Activated T-helper 17 cell treated with anti-CD3 and anti-CD28 coated beads, Interleukin-2, amount 50 U/mL, for 72 hours (primary cell): ENCODE measurements at regions not wholly inside any gene's neighbourhood (a gene's known extent, or its start where the extent isn't known, plus 50 kb on each side); places are given as distances from the start of the nearest gene placed in this dataset.

Source experiments
- ATAC-seq: fragments of 150-1000 bp; cut with Tn5 transposase; replicated peaks from 2 replicates; pipeline ENCODE4 v1.10.0; 2021; ENCODE audit warnings: mild to moderate bottlenecking, moderate library complexity
- H3K27ac Mint-ChIP-seq: one replicate; pipeline ENCODE4 v1.8.0; 2022; ENCODE audit warnings: mixed read lengths
- H3K27me3 Mint-ChIP-seq: one replicate; pipeline ENCODE4 v1.8.0; 2022; ENCODE audit warnings: mixed read lengths
- H3K36me3 Mint-ChIP-seq: one replicate; pipeline ENCODE4 v1.8.0; 2022; ENCODE audit warnings: low read depth, mild to moderate bottlenecking, mixed read lengths
- H3K4me1 Mint-ChIP-seq: one replicate; pipeline ENCODE4 v1.8.0; 2022; ENCODE audit warnings: mixed read lengths
- H3K4me3 Mint-ChIP-seq: one replicate; pipeline ENCODE4 v1.8.0; 2022; ENCODE audit warnings: mild to moderate bottlenecking, mixed read lengths
- H3K9me3 Mint-ChIP-seq: one replicate; pipeline ENCODE4 v1.8.0; 2022; ENCODE audit warnings: mixed read lengths

DNA sequence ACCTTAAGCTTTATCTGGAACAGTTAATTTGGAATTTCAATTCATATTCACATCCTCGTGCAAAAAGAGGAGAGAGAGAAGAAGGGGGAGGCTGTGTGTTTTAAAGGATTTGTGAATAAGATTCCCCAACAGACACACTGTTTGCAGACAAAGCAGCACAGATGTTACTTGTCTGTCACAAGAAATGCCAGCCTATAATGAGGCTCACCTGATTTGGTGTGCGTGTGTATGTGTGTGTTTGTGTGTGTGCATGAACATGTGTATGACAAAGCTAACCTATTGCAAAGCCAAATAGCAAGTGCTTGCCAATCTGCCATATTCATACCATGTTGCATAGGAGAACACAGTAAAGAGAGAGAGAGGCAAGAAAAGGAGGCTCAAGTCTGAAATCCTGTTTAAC is 361.6 kb upstream of the NOVA1 start:
- Mint-ChIP-seq H3K36me3 (no peaks in the 10 kb centered on the region), H3K27ac (no peak overlapping the region), H3K4me1 (no peaks in the 10 kb centered on the region), H3K4me3 (no peak overlapping the region), H3K9me3 (peaks cover 15% of the 10 kb centered on the region), H3K27me3 (no peaks in the 10 kb centered on the region)
- ATAC-seq, result no peak

DNA sequence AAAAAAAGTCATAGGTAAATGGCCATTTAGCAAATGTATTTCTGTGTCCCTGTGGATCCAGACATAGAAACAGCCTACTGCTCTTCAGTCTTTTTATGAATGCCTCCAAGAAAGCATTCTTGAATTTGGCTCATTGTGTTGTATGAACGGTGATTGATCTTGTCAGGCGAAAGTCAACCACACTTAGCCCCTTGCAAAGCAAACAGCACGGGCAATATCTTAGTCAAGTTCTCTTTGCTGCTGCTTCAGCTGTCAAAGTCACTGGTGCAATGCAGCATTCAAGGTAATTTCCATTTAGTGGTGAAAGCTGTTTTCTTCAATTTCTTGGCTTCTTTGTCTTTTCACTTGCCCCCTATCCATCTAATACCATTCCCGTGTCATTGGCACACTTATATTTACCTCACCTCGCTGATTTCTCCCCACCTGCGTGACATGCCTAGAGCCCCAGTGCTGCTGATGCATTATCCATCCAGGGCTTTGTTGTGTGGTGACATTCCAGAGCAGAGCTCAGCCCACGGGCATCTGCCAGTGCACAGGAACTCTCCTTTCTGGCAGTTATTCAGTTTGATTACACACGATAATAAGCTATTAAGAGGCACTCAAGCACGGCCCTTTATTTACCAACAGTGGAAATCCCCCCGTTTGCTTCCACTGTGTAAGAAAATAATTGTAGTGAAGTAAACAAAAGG is 362.3 kb upstream of the NOVA1 start:
- Mint-ChIP-seq H3K27ac (no peak overlapping the region), H3K36me3 (no peaks in the 10 kb centered on the region), H3K27me3 (no peaks in the 10 kb centered on the region), H3K4me1 (no peaks in the 10 kb centered on the region), H3K4me3 (no peak overlapping the region), H3K9me3 (peaks cover 18% of the 10 kb centered on the region)
- no peak for ATAC-seq

DNA sequence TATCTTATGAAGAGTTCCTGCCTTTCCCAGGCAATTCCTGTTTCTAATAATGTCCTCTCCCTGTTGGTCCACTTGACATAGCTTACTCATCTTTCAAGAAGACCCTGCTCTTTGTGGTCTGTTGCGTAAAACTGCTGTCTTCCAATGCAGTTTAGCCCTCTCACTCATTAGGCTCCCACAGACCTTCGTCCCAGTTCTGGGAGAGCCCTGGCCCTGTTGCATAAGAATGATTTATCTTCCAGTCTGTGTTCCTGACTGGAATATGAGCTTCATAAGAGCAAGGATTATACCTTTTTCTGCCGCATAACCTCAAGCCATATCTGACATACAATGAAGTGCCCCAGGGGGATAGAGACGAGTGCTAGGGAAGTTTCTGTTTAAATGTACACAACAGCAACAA is 365.9 kb upstream of the NOVA1 start:
- no peak overlapping the region for H3K4me3 Mint-ChIP-seq
- no peaks in the 10 kb centered on the region for H3K27me3 Mint-ChIP-seq
- H3K27ac Mint-ChIP-seq, result no peak overlapping the region
- ATAC-seq, result no peak
- peaks cover 12% of the 10 kb centered on the region for H3K9me3 Mint-ChIP-seq
- H3K4me1 Mint-ChIP-seq, result no peaks in the 10 kb centered on the region
- H3K36me3 Mint-ChIP-seq, result no peaks in the 10 kb centered on the region

DNA sequence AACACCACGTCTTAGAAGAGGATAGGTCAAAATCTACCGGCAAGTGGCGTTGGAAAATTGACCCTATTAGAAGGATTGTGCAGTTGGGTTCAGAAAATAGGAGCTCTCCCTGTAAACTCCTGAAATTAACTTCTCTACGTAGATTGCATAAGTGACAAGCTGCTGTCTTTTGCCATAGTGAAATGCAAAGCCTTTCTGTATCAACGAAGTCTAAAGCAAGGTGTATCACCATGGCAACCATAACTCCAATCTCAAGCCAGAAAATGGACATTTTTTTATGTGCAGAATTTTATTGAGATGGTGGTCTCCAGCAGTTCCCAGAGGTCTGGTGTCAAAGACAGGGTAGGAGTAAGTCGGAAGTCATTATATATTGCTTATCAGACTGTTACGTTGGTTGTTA is 367.7 kb upstream of the NOVA1 start:
- no peak overlapping the region for H3K27ac Mint-ChIP-seq
- no peak overlapping the region for H3K4me3 Mint-ChIP-seq
- no peaks in the 10 kb centered on the region for H3K36me3 Mint-ChIP-seq
- no peaks in the 10 kb centered on the region for H3K4me1 Mint-ChIP-seq
- H3K27me3 Mint-ChIP-seq, result no peaks in the 10 kb centered on the region
- H3K9me3 Mint-ChIP-seq, result peaks cover 17% of the 10 kb centered on the region
- no peak for ATAC-seq

DNA sequence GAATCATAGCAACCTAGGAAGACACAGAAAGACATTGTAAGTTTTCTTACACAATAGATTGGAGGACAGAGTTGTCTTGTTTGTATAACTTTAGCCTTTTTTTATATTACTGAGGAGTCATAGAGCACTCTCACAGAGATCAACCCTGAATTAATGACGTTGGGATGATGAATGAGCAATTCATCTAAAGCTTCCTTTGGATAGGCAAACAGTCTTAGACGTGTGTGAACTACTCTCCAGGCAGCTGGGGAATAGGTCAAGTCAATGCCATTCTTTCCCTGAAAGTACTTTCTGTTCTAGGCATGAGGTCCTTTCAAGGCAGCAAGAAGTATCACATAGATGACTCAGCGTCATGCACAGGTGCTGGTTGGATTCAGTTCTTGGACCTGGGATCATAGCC is 369.1 kb upstream of the NOVA1 start:
- Mint-ChIP-seq H3K4me1 (no peaks in the 10 kb centered on the region), H3K4me3 (no peak overlapping the region), H3K27me3 (no peaks in the 10 kb centered on the region), H3K27ac (no peak overlapping the region), H3K9me3 (peaks cover 17% of the 10 kb centered on the region), H3K36me3 (no peaks in the 10 kb centered on the region)
- no peak for ATAC-seq

DNA sequence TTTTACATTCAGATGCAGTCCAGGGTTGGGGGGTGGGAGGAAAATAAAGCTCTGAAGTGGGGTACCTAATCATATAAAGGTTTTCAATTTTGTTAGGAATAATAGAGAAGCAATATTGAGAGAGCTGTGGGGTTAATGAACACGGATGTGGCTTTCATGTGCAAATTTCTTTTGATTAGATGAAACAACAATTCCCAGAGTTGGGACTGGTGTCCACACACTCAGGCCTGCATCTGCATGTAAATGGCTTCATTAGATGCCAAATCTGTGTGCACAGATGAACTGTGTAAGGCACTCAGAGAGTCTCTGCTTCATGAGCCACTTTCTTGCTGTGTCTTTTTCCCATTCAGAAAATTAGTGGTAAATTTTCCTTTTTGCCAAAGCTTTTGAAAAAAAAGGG is 377.1 kb upstream of the NOVA1 start:
- Mint-ChIP-seq H3K27ac (no peak overlapping the region), H3K4me3 (no peak overlapping the region), H3K36me3 (no peaks in the 10 kb centered on the region), H3K9me3 (peaks cover 4% of the 10 kb centered on the region), H3K27me3 (no peaks in the 10 kb centered on the region), H3K4me1 (no peaks in the 10 kb centered on the region)
- ATAC-seq, result no peak

DNA sequence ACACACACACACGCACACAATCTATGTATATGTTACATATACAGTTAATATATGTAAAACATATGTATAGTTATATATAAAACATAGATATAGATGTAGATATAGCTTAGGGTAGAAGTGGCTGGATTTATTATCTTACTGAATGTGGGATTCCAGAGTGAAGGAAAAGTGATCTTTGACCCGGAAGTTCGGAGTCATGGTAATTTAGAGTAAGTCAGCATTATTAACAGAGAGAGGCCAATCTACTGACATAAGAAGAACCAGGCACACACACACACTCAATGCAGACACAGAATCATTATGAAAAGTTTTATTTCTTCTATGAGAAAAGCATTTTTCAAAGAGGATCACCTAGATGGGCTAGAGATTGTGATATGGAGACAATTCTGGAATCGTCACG is 384.2 kb upstream of the NOVA1 start:
- Mint-ChIP-seq H3K27me3 (no peaks in the 10 kb centered on the region), H3K36me3 (no peaks in the 10 kb centered on the region), H3K27ac (no peak overlapping the region), H3K4me3 (no peak overlapping the region), H3K9me3 (peaks cover 18% of the 10 kb centered on the region), H3K4me1 (no peaks in the 10 kb centered on the region)
- no peak for ATAC-seq

DNA sequence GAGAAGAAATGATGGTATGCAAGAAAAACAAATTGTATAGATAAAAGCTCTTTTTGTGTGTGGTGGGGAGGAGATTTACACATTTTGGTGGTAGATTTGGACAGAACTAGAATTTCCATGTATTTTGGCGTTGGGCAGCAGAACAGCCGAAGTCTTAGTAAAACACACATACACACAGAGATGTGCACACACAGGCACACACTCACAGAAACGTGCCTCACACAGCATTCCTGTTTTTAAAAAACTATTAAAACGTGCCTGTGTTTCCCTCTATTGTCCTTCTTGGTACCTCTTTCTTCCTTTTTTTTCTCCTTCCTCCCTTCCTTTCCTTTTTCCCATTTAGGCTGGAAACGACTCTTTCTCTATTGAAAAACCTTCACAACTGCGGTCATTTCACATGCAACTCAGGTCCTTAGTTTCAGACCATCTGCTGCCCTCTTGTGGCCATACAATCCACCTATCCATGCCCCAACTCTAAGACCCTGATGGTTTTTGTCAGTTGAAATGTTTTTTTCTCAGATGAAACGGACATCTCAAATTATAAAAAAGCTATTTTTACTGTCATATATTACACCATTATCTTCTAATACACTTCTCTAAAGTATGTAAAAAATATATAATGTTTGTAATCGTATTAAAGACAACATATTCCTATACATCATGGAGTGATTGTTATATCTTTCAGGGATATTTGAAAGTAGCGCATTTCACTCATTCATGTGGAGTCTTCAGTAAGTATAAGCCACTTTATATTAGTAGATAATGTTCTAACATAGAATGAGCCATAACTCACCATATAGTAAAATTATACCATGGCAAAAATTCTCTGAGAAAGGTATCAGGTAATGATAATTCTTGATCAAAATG is 386.7 kb upstream of the NOVA1 start:
- no peak overlapping the region for H3K4me3 Mint-ChIP-seq
- no peaks in the 10 kb centered on the region for H3K36me3 Mint-ChIP-seq
- no peak overlapping the region for H3K27ac Mint-ChIP-seq
- no peaks in the 10 kb centered on the region for H3K27me3 Mint-ChIP-seq
- no peaks in the 10 kb centered on the region for H3K4me1 Mint-ChIP-seq
- H3K9me3 Mint-ChIP-seq, result peaks cover 32% of the 10 kb centered on the region
- ATAC-seq, result no peak

DNA sequence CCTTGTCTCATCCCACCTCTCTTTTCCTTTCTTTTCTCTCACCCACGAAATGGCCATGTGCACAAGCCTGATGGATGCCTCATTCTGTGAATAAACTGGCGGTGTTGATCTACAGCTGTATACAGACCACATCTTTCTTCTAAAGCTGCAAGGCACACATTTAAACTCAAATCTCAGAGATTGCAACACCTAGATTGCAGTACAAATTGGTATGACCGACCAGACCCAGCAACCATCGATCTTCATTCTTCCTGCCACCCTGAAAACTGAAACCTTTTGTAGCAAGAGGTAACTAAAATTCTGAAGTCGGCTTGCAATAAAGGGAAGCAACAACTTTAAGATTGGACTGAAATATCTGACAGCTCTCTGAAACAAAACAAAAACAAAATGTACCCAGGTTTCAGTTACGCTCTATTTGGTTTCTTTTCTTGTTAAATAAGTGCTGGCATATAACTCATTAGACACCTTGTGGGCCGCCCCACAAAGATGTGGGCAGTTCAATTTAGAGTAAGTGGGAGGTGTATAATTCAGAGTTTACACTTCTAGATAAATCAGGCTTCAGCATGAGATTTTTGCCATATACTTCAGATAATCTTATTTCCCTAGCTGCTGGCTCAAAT is 390.0 kb upstream of the NOVA1 start:
- peaks cover 25% of the 10 kb centered on the region for H3K9me3 Mint-ChIP-seq
- H3K4me3 Mint-ChIP-seq, result no peak overlapping the region
- no peak for ATAC-seq
- H3K4me1 Mint-ChIP-seq, result no peaks in the 10 kb centered on the region
- H3K27ac Mint-ChIP-seq, result no peak overlapping the region
- H3K36me3 Mint-ChIP-seq, result no peaks in the 10 kb centered on the region
- no peaks in the 10 kb centered on the region for H3K27me3 Mint-ChIP-seq

DNA sequence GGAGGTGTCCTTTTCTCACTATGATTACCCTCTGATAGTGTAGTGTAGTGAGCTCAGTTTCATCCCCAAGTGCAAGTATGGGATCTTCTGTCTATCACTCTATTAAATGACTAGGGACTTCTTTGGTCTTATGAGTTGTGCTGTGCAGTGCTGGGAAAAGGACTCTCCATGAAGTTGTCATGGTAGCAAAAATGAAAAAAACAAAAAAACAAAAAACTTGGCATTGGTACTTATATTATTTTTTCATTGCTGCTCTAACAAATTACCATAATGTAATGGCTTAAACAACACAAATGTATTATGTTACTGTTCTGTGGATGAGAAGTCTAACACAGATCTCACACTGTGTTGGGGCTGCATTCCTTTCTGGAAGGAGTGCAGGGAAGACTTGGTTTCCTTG is 393.1 kb upstream of the NOVA1 start:
- H3K27me3 Mint-ChIP-seq, result no peaks in the 10 kb centered on the region
- no peak overlapping the region for H3K27ac Mint-ChIP-seq
- H3K36me3 Mint-ChIP-seq, result no peaks in the 10 kb centered on the region
- H3K4me1 Mint-ChIP-seq, result no peaks in the 10 kb centered on the region
- no peak overlapping the region for H3K4me3 Mint-ChIP-seq
- ATAC-seq, result no peak
- H3K9me3 Mint-ChIP-seq, result peaks cover 29% of the 10 kb centered on the region

DNA sequence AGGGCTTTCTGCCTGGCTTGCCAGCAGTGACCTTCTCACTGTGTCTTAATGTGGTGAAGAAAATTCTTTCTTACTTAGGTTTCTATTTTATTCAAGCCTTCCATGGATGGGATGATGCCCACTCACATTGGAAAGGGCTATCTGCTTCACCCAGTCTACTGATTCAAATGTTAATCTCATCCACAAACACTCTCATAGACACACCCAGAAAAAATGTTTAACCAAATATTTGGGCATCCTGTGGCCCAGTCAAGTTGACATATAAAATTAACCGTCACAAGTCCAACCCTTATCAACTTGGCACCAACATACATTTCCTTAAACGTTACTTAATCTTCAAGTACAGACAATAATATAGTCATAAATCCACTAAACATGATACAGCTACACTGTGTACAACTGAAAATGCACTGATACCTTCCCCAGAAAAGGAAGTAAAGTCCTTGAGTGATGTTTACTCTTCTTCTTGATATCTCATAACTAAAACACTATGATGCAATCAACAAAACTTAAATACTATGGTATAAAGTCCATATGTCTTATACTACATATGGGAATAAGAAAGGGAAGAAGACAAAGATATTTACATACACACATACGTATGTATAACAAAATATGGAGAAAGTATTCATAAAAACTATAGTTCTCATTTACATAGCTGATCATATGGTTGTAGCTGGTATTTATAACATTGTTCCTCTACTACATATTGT is 394.7 kb upstream of the NOVA1 start:
- H3K36me3 Mint-ChIP-seq, result no peaks in the 10 kb centered on the region
- H3K4me3 Mint-ChIP-seq, result no peak overlapping the region
- no peak overlapping the region for H3K27ac Mint-ChIP-seq
- H3K4me1 Mint-ChIP-seq, result no peaks in the 10 kb centered on the region
- H3K27me3 Mint-ChIP-seq, result no peaks in the 10 kb centered on the region
- H3K9me3 Mint-ChIP-seq, result peaks cover 33% of the 10 kb centered on the region
- ATAC-seq, result no peak

DNA sequence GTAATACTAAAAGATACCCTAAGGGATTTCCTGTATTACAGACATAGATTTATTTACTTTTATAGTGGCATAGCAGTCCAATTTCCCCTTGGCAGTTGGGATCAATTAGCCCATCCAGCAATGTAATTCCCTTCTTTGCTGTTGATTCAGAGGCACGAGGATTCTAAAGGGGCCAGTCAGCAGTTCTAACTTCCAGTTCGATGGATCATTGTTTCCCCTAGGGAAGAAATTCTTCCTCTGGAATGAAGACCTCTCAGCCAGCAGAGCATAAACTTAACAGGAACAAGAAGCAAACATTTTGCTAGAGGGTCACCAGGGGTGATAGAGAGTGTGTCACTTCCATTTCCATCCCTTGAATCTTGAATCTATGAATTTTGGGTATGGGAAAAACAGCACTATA is 395.7 kb upstream of the NOVA1 start:
- H3K4me3 Mint-ChIP-seq, result no peak overlapping the region
- no peaks in the 10 kb centered on the region for H3K4me1 Mint-ChIP-seq
- no peaks in the 10 kb centered on the region for H3K36me3 Mint-ChIP-seq
- H3K27ac Mint-ChIP-seq, result no peak overlapping the region
- no peaks in the 10 kb centered on the region for H3K27me3 Mint-ChIP-seq
- H3K9me3 Mint-ChIP-seq, result peaks cover 27% of the 10 kb centered on the region
- no peak for ATAC-seq

DNA sequence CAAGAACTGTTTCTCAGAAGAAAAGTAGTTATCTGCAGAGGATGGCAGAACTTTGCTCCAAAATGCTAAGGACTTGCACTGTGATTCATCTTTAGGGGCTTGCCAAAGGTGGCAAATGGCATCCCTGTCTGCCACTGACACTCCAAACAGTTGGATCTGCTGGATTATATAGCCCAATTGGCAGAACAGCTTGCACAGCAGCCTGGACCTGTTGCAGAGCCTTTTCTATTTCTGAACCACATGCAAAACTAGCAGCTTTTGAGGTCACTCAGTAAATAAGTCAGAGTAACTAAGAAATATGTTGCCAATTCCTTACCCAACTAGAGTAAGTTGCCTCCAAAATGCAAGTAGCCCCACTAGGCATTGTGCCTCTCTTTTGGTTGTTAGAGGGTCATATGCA is 397.5 kb upstream of the NOVA1 start:
- H3K27ac Mint-ChIP-seq, result no peak overlapping the region
- no peaks in the 10 kb centered on the region for H3K27me3 Mint-ChIP-seq
- H3K4me3 Mint-ChIP-seq, result no peak overlapping the region
- H3K9me3 Mint-ChIP-seq, result peaks cover 21% of the 10 kb centered on the region
- no peaks in the 10 kb centered on the region for H3K36me3 Mint-ChIP-seq
- ATAC-seq, result no peak
- H3K4me1 Mint-ChIP-seq, result no peaks in the 10 kb centered on the region

DNA sequence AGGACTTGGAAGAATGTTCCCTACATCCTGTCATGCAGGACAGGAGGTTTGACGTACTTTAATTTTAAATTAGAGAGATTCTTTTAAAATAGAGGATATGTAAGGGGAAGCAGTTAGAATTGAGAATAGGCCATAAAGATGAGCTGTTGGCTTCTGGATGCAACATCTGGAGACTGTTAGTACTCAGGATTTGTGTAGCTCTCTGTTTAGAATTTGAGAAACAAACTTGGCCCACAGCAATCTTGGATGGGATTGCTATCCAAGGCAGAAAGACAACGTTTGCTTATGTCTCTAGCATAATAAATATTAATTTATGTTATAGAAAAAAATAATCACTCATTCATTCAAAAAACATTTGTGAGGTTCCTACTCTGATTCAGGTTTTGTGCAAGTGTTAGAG is 398.4 kb upstream of the NOVA1 start:
- ATAC-seq, result no peak
- no peak overlapping the region for H3K4me3 Mint-ChIP-seq
- H3K27ac Mint-ChIP-seq, result no peak overlapping the region
- H3K9me3 Mint-ChIP-seq, result peaks cover 15% of the 10 kb centered on the region
- H3K36me3 Mint-ChIP-seq, result no peaks in the 10 kb centered on the region
- no peaks in the 10 kb centered on the region for H3K4me1 Mint-ChIP-seq
- H3K27me3 Mint-ChIP-seq, result no peaks in the 10 kb centered on the region
